ENCODE measurements at regions not wholly inside any gene's neighbourhood (a gene's known extent, or its start where the extent isn't known, plus 50 kb on each side); places are given as distances from the start of the nearest gene placed in this dataset.
"Not testable (repeated sequence)": the region's sequence is repeated elsewhere in the genome, so short reads cannot be mapped to it uniquely, and the experiment has no call there.

DNA sequence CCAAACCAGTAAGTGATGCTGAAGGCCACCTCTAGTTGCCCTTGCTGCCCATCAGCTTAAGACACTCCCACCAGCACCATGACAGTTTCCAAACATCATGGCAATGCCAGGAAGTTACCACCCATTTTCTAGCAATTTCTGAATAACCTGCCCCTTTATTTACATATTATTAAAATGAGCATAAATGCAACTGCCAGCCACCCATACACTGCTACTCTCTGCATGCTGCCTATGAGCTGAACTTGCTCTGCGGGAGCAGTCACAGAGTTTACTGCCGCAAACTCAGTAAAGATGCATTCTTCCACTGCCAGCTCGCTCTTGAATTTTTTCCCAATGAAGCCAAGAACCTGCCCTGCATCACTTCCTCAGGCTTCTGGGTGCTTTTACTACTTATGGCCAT is 212.6 kb downstream of the SH2D4B start:
- DNase-seq (ENCODE audit: low read depth in 1 of 2, low spot score in 1 of 2) = no peak

DNA sequence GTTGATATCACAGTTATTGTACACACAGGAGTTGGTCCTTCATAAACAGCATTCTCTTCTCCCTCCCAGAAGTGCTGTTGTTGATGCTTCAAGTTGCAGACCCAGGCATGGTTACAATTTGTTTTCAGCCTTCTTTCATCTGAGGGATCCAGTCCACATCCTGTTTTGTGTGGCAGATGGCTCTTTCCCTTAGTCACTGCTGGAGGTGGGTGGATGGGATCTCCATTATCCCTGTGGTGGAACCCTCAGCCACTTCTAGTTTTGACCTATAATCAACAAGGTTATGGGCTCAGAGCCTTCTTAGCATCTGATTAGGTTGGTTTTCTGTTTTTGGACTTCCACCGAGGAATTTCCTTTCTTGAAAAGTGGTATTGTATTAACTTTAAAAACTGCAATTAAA is 214.2 kb downstream of the SH2D4B start:
- DNase-seq (ENCODE audit: low read depth in 1 of 2, low spot score in 1 of 2) = no peak

DNA sequence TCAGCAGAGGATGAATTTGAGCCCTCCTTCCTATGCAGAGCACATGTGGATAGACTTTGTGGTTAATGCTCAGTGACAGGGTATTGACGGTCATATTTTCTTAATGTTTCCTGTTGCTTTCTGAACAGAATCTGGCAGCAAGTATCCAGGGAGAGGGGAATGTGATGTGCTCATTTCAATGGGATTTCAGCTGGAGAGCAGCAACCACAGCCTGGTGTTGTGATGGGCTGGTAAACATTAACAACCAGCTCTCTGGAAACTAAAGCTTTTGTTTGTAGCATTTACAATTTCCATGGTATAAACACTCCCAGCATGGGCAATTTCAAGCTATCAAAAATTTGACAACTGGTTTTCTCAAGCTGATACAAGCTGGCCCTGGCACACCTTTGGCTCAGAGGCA is 215.9 kb downstream of the SH2D4B start:
- DNase-seq (ENCODE audit: low read depth in 1 of 2, low spot score in 1 of 2) = no peak

DNA sequence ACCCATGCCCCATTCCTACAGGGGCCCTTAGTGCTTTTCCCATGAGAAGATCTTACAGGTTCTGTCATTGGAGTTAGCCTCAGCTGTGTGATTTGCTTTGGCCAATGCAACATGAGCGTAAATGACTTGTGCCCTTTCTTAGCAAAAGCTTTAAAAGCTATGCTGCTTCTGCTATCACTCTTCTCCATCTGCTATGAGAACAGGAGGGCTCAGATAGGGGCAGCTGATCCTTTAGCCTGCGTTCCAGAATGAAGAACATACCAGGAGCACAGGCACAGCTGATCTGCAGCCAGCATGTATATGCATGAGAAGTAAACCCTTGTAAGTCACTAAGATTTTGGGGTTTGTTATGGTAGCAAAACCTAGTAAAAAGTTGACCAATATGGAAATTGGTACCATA is 218.2 kb downstream of the SH2D4B start:
- no peak for DNase-seq (ENCODE audit: low read depth in 1 of 2, low spot score in 1 of 2)

DNA sequence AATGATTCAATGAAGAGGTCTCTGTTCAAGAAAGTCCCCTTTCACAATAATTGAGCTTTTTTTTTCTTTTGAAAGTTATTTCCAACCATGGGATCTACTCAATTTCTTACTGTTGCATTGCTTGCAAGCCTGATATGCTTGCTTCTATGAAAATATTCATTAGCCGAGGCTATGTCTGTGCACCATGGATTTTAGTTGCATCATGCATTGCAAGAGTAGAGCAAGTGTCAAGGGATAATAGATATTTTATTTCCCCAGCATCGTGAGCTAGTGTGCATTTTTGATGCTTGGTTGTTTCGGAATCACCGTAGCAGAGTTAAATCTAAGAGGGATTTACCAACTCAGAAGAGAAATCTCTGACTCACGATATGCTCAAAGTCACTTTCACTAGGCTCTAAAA is 222.0 kb downstream of the SH2D4B start:
- DNase-seq (ENCODE audit: low read depth in 1 of 2, low spot score in 1 of 2) = no peak

DNA sequence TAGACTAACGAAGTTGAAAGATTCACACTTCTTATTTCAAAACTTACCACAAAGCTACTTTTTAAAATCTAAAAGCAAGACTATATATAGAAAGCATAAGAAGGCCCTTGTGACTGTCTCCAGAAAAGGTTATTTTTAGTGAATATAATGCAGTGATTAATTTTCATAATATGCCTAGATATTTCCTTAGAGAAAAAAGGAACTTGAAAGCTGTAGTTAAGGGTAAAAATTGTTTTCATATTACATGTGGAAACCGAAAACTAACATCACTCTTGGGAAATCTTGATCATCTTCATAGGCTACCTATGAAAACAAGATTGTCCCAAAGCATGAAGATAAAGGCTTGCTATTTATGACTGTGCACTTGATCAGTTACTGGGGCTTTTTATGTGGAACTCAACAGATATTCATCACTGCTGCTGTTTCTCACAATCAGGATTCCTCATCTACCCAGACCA is 223.2 kb downstream of the SH2D4B start:
- DNase-seq (ENCODE audit: low read depth in 1 of 2, low spot score in 1 of 2) = no peak

DNA sequence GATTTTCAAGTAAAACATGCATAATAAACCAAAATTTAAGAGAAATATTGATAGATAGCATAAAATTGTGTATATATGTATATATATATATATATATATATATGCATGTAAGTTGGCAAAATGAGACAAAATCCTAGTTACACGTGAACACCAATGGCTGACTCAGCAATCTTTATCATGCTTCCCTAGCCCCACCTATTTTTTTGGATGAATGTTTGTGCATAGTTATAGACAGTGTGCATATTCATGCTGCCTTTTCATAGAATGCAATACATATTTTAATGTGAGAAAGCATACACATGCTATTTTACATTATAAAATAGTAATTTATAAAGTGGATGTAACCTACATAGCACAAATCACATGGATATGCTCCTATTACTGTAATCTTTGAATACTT is 230.3 kb downstream of the SH2D4B start:
- DNase-seq (ENCODE audit: low read depth in 1 of 2, low spot score in 1 of 2) = no peak

DNA sequence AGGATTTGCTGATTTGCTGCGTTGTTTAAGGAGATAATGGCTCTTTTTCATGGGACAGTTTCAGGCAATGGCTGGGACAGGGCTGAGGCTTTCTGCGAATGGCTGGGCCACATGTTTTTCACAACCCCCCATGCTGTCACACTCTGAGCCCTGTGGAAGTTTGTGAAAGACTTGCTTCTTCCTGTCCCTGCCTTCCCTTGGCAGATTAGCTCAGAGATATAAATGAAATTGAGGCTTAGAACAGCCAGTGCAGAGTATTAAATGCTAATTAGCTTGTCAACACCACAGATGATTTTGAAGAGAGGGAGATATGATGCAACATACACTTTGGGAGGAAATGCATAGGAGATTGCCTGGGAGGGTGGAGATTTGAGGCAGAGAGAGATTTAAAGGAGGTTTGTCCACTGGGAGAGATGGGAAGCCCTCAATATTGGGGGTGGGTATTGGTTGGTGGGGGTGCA is 232.0 kb downstream of the SH2D4B start:
- DNase-seq (ENCODE audit: low read depth in 1 of 2, low spot score in 1 of 2) = no peak

DNA sequence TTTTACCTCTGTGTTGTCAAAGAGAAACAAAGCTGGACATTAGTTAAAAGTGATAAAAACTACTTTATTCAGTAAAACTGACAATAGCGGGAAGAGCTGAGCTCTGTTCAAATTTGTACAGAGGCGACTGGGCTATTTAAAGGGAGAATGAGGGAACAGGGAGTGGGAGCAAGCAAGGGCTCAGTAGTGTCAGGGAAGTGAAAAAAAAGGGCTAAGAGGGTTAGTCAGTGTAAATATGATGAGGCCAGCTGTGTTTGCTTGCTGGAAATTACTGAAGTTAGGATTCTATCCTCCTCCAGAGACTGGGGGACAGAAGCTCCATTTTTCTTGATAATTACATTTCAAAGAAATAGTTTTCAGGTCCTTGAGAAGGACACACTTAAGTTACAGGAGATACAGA is 232.5 kb downstream of the SH2D4B start:
- no peak for DNase-seq (ENCODE audit: low read depth in 1 of 2, low spot score in 1 of 2)

DNA sequence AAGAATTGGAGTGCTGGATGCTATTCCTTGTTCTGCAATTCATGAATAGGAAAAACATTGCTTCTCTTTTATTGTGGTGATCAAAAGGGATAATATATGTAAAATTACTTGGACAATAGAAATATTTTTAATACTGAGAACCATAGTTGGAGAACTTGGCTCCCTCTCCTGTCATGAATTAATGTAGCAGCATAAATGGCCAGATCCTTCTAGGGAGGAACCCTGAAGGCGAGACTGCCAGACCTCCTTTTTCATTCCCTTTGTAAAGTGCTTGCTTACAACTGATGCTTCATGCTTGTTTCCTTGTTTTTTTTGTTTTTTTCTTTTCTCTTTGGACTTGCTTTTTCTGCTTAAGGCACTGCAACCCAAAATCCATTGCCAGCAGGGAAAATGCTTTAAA is 233.6 kb downstream of the SH2D4B start:
- no peak for DNase-seq (ENCODE audit: low read depth in 1 of 2, low spot score in 1 of 2)

DNA sequence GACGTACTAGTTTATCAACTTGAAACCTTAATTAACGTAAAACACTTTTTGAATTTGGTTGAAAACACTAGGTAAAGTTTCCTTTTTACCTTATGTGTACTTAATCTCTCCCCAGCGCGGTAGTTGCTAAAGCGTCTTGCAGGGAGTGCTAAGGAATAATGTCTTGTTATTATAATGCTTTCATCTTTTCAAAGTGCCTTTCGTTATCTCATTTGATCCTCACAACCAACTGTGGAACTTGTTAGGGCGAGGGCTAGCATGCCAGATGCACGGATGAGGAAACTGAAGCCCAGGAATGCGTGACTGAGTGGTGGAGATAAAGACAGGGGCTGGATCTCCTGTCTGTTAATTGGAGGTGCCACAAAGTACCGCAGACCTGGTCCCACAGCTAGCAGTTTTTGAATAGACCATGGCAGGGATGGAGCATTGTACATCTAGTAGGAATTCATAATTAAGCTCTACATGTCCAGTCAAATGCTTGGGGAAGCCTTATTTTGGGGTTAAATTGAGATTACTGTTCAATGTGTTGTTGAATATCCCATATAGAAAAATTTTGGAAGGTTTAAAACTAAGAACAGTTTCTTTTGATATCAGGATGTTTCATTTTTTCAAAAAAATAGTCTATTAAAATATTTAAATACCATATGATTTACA is 234.3 kb downstream of the SH2D4B start:
- no peak for DNase-seq (ENCODE audit: low read depth in 1 of 2, low spot score in 1 of 2)

DNA sequence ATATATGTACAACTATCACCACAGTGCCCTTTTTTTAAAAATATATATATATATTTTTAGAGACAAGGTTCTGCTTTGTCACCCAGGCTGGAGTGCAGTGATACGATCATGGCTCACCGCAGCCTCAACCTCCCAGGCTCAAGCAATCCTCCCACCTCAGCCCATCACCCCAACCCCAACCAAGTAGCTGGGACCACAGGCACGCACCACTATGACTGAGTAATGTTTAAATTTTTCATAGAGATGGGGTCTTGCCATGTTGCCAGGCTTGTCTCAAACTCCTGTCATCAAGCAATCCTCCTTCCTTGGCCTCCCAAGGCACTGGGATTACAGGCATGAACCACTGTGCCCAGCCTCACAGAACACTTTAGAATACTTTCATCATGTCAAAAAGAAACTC is 234.9 kb downstream of the SH2D4B start:
- DNase-seq (ENCODE audit: low read depth in 1 of 2, low spot score in 1 of 2) = no peak

DNA sequence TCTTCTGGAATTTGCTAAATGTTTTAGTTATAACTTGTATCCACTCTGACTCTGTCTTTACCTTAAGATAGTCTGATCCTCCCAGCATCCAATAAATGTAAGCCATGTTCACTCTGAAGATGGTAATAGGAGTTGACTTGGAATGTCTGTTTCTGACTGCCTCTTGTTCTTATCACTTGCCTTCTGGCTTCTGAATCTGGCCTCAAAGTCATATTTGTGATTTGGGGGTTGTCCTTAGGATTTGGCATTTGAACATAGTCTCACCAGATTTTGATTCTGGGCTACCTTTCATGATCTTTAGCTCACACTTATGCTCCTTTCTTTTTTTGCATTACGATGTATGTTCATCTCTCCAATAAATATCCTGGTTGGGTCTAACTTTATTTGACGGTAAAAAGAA is 247.0 kb downstream of the SH2D4B start:
- DNase-seq (ENCODE audit: low read depth in 1 of 2, low spot score in 1 of 2) = no peak

DNA sequence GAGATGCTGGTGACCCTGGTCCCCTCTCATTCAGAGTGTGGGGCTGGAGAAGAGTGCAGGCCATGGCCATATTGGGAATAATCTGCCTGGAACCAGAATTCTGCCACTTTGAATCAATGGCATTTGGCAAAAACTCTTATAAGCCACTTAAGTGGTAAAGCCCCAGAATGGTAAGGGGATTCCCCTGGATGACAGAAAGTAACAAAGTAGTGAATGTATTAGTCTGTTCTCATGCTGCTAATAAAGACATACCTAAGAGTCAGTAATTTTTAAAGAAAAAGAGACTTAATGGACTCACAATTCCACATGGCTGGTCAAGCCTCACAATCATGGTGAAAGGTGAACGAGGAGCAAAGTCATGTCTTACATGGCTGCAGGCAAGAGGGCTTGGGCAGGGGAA is 248.6 kb downstream of the SH2D4B start:
- DNase-seq (ENCODE audit: low read depth in 1 of 2, low spot score in 1 of 2) = no peak

DNA sequence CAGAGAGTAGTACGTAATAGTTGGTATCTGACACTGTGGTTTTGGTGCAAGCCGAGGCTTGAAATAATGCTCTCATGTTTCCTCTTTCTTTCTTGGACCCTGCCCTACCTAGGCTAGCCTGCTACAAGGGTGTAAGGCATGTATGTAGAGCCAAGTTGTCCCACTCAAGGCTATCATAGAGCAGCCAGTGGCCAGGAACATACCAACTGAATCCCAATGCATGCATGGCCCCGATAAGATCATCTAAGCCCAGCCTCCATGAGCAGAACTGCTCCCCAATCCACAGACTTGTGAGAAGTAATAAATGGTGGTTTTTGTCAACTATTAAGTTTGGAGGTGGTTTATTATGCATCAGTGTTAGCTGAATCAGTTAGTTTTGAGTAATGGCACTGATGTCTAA is 250.2 kb downstream of the SH2D4B start:
- no peak for DNase-seq (ENCODE audit: low read depth in 1 of 2, low spot score in 1 of 2)

DNA sequence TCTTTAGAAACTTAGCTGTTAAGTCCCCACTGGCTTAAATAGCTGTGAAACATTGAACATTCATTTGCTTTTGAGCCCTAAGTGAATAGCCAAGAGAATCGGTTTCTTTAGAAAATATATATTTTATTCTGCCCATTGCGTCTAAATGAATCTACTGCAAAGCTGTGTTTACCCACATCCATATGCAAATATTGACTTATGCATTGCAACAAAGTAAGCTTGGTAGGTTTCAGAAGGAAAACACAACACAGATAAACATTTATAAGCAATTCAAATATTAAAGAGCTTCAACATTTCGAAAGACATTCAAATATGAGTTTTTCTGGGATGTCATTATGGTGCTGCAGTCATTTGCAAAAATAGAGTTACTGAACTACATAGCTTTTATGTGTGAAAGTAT is 257.3 kb downstream of the SH2D4B start:
- DNase-seq (ENCODE audit: low read depth in 1 of 2, low spot score in 1 of 2) = no peak

DNA sequence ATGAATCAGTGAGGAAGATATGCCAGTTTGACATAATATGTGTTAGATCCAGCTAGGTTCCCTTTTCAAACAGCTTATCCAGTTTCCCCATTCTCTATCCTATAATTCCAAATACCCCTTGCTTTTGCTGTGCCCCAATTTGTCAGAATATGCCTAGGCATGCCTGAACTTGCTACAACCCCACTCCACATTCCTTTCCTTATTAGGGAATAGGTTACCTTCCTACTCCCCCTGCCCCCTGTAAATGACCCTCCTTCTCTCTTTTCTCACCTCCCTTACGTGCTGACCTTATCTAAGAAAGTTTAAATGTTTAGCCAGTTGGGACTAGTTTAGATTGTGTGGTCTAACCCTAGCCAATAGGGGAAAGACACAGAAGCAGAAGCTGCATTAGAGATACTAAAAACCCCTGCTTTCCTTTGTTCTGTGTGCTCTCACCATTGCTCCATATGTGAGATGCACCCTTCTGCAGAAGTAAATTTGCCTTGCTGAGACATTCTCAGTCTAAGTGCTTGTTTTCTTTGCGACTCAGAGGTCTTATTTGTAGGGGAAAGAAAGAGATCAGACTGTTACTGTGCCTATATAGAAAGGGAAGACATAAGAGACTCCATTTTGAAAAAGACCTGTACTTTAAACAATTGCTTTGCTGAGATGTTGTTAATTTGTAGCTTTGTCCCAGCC is 267.8 kb downstream of the SH2D4B start:
- no peak for DNase-seq (ENCODE audit: low read depth in 1 of 2, low spot score in 1 of 2)

DNA sequence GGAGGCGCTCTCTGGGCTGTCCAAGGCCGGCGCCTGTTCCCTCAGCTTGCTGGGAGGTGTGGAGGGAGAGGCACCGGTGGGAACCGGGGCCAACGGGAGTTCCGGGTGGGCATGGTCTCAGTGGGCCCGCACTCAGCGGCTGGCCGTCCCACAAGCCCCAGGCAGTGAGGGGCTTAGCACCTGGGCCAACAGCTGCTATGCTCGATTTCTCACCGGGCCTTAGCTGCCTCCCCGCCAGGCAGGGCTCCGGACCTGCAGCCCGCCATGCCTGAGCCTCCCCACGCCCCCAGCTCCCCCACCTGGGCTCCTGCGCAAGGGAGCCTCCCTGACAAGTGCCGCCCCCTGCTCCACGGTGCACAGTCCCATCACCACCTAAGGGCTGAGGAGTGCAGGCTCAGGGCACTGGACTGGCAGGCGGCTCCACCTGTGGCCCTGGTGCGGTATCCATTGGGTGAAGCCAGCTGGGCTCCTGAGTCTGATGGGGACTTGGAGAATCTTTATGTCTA is 276.5 kb downstream of the SH2D4B start:
- DNase-seq (ENCODE audit: low read depth in 1 of 2, low spot score in 1 of 2) = no peak

DNA sequence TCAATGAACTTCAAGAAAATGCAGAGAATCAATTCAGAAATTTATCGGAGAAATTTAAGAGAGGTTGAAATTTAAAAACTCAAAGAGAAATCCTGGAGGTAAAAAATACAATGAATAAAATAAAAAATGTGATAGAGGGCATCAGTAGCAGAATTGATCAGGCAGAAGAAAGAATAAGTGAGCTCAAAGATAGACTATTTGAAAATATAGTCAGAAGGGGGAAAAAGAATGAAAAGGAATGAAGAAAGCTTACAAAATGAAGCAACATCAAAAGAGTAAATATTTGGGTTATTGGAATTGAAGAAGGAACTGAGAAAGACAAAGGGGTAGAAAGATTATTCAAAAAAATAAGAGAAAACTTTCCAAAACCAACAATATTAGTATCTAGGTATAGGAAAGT is 291.4 kb downstream of the SH2D4B start:
- no peak for DNase-seq (ENCODE audit: low read depth in 1 of 2, low spot score in 1 of 2)

DNA sequence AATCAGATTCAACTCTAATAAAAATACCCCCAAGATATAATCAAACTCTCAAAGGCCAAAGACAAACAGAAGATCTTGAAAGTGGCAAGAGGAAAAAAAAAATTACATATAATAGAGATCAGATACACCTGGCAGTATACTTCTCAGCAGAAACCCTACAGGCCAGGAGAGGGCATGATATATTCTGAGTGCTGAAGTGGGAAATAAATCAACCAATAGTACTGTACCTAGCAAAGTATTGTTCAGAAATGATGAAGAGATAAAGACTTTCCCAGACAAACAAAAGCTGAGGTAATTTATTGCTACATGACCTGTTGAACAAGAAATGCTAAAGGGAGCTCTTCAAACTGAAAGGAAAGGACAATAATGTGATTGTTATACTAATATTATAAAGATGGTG is 291.9 kb downstream of the SH2D4B start:
- DNase-seq (ENCODE audit: low read depth in 1 of 2, low spot score in 1 of 2) = no peak

DNA sequence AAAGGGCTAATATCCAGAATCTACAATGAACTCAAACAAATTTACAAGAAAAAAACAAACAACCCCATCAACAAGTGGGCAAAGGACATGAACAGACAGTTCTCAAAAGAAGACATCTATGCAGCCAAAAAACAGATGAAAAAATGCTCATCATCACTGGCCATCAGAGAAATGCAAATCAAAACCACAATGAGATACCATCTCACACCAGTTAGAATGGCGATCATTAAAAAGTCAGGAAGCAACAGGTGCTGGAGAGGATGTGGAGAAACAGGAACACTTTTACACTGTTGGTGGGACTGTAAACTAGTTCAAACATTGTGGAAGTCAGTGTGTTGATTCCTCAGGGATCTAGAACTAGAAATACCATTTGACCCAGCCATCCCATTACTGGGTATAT is 295.0 kb downstream of the SH2D4B start:
- DNase-seq (ENCODE audit: low read depth in 1 of 2, low spot score in 1 of 2) = not testable (repeated sequence)

DNA sequence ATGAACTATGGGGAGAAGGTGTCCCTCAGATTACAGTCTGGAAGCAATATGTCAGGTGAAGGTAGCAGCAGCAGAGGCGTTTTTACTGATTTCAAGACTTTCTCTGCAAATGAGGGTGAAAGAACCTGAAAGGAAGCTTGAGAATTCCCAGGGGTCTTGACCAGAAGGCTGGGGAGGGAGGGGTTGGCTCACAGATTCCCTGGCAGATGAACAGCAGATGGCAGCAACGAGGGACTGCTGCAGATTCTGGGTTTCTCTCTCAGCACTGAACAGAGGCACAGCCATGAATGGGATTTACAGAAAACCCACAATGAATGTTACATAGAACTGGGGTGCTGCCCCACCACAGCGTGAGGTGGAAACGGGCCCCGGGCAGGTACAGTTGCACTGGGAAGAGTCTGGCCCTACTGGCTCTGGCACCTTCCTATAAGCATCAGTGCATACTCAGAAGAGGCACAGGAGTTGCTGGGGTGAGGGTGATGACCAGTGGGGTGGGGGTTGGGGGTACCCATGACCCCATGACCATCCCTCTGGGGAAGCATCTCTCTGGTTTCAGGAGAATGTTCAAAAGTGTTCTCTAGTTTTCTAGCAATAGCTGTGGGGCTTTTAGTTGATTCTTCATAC is 317.8 kb downstream of the SH2D4B start:
- no peak for DNase-seq (ENCODE audit: low read depth in 1 of 2, low spot score in 1 of 2)

Measured in stimulated activated CD4-positive, alpha-beta T cell treated with anti-CD3 and anti-CD28 coated beads, Interleukin-15, amount 100 ng/mL, for 1 hour (primary cell).